ENCODE measurements at regions not wholly inside any gene's neighbourhood (a gene's known extent, or its start where the extent isn't known, plus 50 kb on each side); places are given as distances from the start of the nearest gene placed in this dataset.

DNA sequence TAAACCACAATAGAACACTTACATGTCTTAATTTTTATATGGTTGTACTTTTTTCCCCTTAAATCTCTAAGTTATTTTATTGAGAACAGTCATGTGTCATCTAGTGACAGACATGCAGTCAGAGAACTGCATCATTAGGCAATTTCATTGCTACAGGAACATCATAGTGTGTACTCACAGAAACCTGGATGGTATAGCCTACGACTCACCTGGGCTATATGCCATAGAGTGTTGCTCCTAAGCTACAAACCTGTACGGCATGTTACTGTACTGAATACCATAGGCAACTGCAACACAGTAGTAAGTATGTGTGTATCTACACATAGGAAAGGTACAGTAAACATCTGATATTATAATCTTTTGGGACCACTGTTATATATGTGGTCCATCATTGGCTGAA lies 557.6 kb downstream of the PRKD1 start:
- DNase-seq (ENCODE audit: low read depth in 1 of 2, low spot score in 1 of 2) (no peak), FAIRE-seq (no peak)

DNA sequence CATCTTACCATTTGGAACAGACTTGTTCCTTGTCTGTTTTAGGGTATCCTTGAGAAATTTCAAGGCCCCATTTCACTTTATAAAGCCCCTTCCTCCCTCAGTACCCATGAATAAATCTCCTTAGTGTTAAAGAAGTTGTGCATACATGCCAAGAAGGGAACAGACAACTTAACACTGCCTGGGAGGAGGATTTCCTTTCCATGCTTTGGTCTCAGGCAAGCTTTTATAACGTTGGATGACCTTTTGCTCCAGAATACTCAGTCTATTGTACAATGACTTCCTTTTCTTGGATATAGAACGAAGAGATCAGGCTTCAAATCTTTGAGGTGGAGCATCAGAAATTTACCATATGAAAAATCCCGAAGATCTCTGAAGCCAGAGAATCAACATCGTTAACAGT lies 551.4 kb downstream of the PRKD1 start:
- H3K4me3 ChIP-seq: no peak overlapping the region
- ATAC-seq (no peak), DNase-seq (ENCODE audit: low read depth in 1 of 2, low spot score in 1 of 2) (no peak), FAIRE-seq (no peak)
- H3K9me3 ChIP-seq: no peaks in the 10 kb centered on the region
- ChIA-PET CTCF (no interaction called here), POLR2A (no interaction called here)
- H3K4me2 ChIP-seq: no peak overlapping the region
- H3K27ac ChIP-seq: no peak overlapping the region
- 13% methylated on average over 4 of the region's 4 CpGs for WGBS (ENCODE audit: missing lambda C conversion rate)
- H3K4me1 ChIP-seq: no peaks in the 10 kb centered on the region
- no peak for TF ChIP-seq CHD4 (IDR thresholded peaks at IDR 0.05; ENCODE audit: borderline replicate concordance)
- no peak for TF ChIP-seq FOXS1 (CRISPR knock-in tag; IDR thresholded peaks at IDR 0.05)

More for the DNA sequence above, 557.6 kb downstream of the PRKD1 start:
- ATAC-seq: no peak
- no peak overlapping the region for H3K4me3 ChIP-seq
- H3K27ac ChIP-seq: no peak overlapping the region
- ChIA-PET POLR2A (no interaction called here), CTCF (no interaction called here)
- no peaks in the 10 kb centered on the region for H3K9me3 ChIP-seq
- no peaks in the 10 kb centered on the region for H3K4me1 ChIP-seq
- H3K4me2 ChIP-seq: no peak overlapping the region
- TF ChIP-seq, protein P1, sequence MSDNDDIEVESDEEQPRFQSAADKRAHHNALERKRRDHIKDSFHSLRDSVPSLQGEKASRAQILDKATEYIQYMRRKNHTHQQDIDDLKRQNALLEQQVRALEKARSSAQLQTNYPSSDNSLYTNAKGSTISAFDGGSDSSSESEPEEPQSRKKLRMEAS (IDR thresholded peaks at IDR 0.05): no peak
- TF ChIP-seq ESRRA (IDR thresholded peaks at IDR 0.05; ENCODE audit: borderline replicate concordance, low read length) (no peak), ZFP36 (IDR thresholded peaks at IDR 0.05; ENCODE audit: borderline replicate concordance, partially characterized antibody) (no peak), HOXB13 (CRISPR knock-in tag; IDR thresholded peaks at IDR 0.05; ENCODE audit: low read depth) (no peak), FOSB (CRISPR knock-in tag; IDR thresholded peaks at IDR 0.05) (no peak), HOXA7 (CRISPR knock-in tag; IDR thresholded peaks at IDR 0.05) (no peak), CHD2 (IDR thresholded peaks at IDR 0.05; ENCODE audit: low read length, partially characterized antibody) (no peak), JUNB (IDR thresholded peaks at IDR 0.05) (no peak), RARB (CRISPR knock-in tag; IDR thresholded peaks at IDR 0.05) (no peak)
- TF ChIP-seq, protein P2, sequence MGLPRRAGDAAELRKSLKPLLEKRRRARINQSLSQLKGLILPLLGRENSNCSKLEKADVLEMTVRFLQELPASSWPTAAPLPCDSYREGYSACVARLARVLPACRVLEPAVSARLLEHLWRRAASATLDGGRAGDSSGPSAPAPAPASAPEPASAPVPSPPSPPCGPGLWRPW (IDR thresholded peaks at IDR 0.05): no peak
- TF ChIP-seq, protein P3, sequence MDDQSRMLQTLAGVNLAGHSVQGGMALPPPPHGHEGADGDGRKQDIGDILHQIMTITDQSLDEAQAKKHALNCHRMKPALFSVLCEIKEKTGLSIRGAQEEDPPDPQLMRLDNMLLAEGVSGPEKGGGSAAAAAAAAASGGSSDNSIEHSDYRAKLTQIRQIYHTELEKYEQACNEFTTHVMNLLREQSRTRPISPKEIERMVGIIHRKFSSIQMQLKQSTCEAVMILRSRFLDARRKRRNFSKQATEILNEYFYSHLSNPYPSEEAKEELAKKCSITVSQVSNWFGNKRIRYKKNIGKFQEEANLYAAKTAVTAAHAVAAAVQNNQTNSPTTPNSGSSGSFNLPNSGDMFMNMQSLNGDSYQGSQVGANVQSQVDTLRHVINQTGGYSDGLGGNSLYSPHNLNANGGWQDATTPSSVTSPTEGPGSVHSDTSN (IDR thresholded peaks at IDR 0.05): no peak
- TF ChIP-seq, protein P4, sequence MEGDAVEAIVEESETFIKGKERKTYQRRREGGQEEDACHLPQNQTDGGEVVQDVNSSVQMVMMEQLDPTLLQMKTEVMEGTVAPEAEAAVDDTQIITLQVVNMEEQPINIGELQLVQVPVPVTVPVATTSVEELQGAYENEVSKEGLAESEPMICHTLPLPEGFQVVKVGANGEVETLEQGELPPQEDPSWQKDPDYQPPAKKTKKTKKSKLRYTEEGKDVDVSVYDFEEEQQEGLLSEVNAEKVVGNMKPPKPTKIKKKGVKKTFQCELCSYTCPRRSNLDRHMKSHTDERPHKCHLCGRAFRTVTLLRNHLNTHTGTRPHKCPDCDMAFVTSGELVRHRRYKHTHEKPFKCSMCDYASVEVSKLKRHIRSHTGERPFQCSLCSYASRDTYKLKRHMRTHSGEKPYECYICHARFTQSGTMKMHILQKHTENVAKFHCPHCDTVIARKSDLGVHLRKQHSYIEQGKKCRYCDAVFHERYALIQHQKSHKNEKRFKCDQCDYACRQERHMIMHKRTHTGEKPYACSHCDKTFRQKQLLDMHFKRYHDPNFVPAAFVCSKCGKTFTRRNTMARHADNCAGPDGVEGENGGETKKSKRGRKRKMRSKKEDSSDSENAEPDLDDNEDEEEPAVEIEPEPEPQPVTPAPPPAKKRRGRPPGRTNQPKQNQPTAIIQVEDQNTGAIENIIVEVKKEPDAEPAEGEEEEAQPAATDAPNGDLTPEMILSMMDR (IDR thresholded peaks at IDR 0.05): no peak
- TF ChIP-seq, protein P5, sequence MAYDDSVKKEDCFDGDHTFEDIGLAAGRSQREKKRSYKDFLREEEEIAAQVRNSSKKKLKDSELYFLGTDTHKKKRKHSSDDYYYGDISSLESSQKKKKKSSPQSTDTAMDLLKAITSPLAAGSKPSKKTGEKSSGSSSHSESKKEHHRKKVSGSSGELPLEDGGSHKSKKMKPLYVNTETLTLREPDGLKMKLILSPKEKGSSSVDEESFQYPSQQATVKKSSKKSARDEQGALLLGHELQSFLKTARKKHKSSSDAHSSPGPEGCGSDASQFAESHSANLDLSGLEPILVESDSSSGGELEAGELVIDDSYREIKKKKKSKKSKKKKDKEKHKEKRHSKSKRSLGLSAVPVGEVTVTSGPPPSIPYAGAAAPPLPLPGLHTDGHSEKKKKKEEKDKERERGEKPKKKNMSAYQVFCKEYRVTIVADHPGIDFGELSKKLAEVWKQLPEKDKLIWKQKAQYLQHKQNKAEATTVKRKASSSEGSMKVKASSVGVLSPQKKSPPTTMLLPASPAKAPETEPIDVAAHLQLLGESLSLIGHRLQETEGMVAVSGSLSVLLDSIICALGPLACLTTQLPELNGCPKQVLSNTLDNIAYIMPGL (CRISPR knock-in tag; IDR thresholded peaks at IDR 0.05; ENCODE audit: borderline replicate concordance): no peak
- 31% methylated on average over 2 of the region's 2 CpGs for WGBS (ENCODE audit: missing lambda C conversion rate)

DNA sequence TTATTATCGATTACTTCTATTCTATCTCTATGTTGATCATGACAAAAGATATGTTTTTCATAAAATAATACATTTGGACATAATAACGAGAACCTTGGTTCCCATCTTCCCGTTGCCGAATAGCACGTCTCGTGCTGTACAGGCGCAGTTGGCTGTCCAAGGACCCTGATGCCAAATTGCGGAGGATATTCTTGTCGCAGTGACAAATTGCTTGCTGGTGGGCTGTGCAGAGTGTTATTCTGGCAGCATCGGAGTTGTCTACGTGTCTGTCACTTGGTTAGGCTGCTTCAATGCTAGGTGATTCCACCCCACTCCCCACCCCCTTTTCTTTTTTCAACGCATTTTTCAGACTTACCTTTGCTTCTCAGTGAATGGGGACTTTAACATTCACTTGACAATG lies 546.8 kb downstream of the PRKD1 start:
- no peaks in the 10 kb centered on the region for H3K4me1 ChIP-seq
- TF ChIP-seq RARB (CRISPR knock-in tag; IDR thresholded peaks at IDR 0.05) (no peak), POLR2A (IDR thresholded peaks at IDR 0.05; ENCODE audit: low read length) (no peak), ZFP36 (IDR thresholded peaks at IDR 0.05; ENCODE audit: borderline replicate concordance, partially characterized antibody) (no peak), CEBPB (IDR thresholded peaks at IDR 0.05) (no peak), JUNB (IDR thresholded peaks at IDR 0.05) (no peak), MAFK (IDR thresholded peaks at IDR 0.05; ENCODE audit: partially characterized antibody) (no peak), NR3C1 (IDR thresholded peaks at IDR 0.05) (no peak), TFCP2L1 (CRISPR knock-in tag; IDR thresholded peaks at IDR 0.05) (no peak), HOXB5 (CRISPR knock-in tag; IDR thresholded peaks at IDR 0.05) (no peak), RAD21 (conservative IDR thresholded peaks at IDR 0.05 in 1 of 2, IDR thresholded peaks at IDR 0.05 in 1 of 2) (no peak), HOXA7 (CRISPR knock-in tag; IDR thresholded peaks at IDR 0.05) (no peak), CBX2 (IDR thresholded peaks at IDR 0.05; ENCODE audit: borderline replicate concordance, low read depth) (no peak), EP300 (IDR thresholded peaks at IDR 0.05) (no peak), TP53 (CRISPR knock-in tag; IDR thresholded peaks at IDR 0.05) (no peak), KDM5A (IDR thresholded peaks at IDR 0.05) (no peak), CHD2 (IDR thresholded peaks at IDR 0.05; ENCODE audit: low read length, partially characterized antibody) (no peak), SREBF2 (IDR thresholded peaks at IDR 0.05) (no peak), CBX8 (IDR thresholded peaks at IDR 0.05) (no peak), RNF2 (IDR thresholded peaks at IDR 0.05; ENCODE audit: borderline replicate concordance, low read depth) (no peak)
- TF ChIP-seq, protein P5 (CRISPR knock-in tag; IDR thresholded peaks at IDR 0.05; ENCODE audit: borderline replicate concordance): no peak
- ATAC-seq (no peak), DNase-seq (ENCODE audit: low read depth in 1 of 2, low spot score in 1 of 2) (no peak), FAIRE-seq (no peak)
- ChIA-PET POLR2A (no interaction called here), CTCF (no interaction called here)
- no peak overlapping the region for H3K27ac ChIP-seq
- no peaks in the 10 kb centered on the region for H3K9me3 ChIP-seq
- no peak overlapping the region for H3K4me3 ChIP-seq
- 39% methylated on average over 12 of the region's 12 CpGs for WGBS (ENCODE audit: missing lambda C conversion rate)
- no peak overlapping the region for H3K4me2 ChIP-seq

All from A549 (cell line).